ENCODE measurements at regions not wholly inside any gene's neighbourhood (a gene's known extent, or its start where the extent isn't known, plus 50 kb on each side); places are given as distances from the start of the nearest gene placed in this dataset.

- no peaks in the 10 kb centered on the region for H3K4me1 ChIP-seq (ENCODE audit: control insufficient read depth, insufficient read depth, low read length, poor library complexity, severe bottlenecking)
- no peak overlapping the region for H3K27ac ChIP-seq (ENCODE audit: low read depth, low read length, severe bottlenecking)
- H3K9me3 ChIP-seq (ENCODE audit: control insufficient read depth, low read length): no peaks in the 10 kb centered on the region
- 91 to 92% methylated on average over 19 of the region's 19 CpGs for WGBS, 2 experiments (ENCODE audit: insufficient coverage in 2 of 2)
- H3K36me3 ChIP-seq (ENCODE audit: control insufficient read depth, insufficient read depth, low read length): no peaks in the 10 kb centered on the region
- H3K4me3 ChIP-seq (ENCODE audit: extremely low read depth, insufficient read depth, low read length, poor library complexity, severe bottlenecking): no peak overlapping the region
Observed at GRCh38 chr14:96663076-96663475, 134.1 kb upstream of the VRK1 start.

- Histone ChIP-seq H3K36me3 (ENCODE audit: control insufficient read depth, insufficient read depth, low read length) (no peaks in the 10 kb centered on the region), H3K9me3 (ENCODE audit: control insufficient read depth, low read length) (no peaks in the 10 kb centered on the region), H3K4me3 (ENCODE audit: extremely low read depth, insufficient read depth, low read length, poor library complexity, severe bottlenecking) (no peak overlapping the region), H3K27ac (ENCODE audit: low read depth, low read length, severe bottlenecking) (no peak overlapping the region), H3K4me1 (ENCODE audit: control insufficient read depth, insufficient read depth, low read length, poor library complexity, severe bottlenecking) (no peaks in the 10 kb centered on the region)
- 84 to 88% methylated on average over 7 to 9 of the region's 10 CpGs for whole genome bisulfite sequencing, 2 experiments (ENCODE audit: insufficient coverage in 2 of 2)
Observed at GRCh38 chr14:96663491-96664067, 133.6 kb upstream of the VRK1 start.

- no peaks in the 10 kb centered on the region for H3K9me3 ChIP-seq (ENCODE audit: control insufficient read depth, low read length)
- 81 to 85% methylated on average over 6 of the region's 6 CpGs for WGBS, 2 experiments (ENCODE audit: insufficient coverage in 2 of 2)
- no peak overlapping the region for H3K27ac ChIP-seq (ENCODE audit: low read depth, low read length, severe bottlenecking)
- no peak overlapping the region for H3K4me3 ChIP-seq (ENCODE audit: extremely low read depth, insufficient read depth, low read length, poor library complexity, severe bottlenecking)
- no peaks in the 10 kb centered on the region for H3K36me3 ChIP-seq (ENCODE audit: control insufficient read depth, insufficient read depth, low read length)
- H3K4me1 ChIP-seq (ENCODE audit: control insufficient read depth, insufficient read depth, low read length, poor library complexity, severe bottlenecking): no peaks in the 10 kb centered on the region
Observed at GRCh38 chr14:96666088-96666487, 131.1 kb upstream of the VRK1 start.

GRCh38 chr14:96670391-96670790 is 126.8 kb upstream of the VRK1 start:
- H3K36me3 ChIP-seq (ENCODE audit: control insufficient read depth, insufficient read depth, low read length): no peaks in the 10 kb centered on the region
- no peak overlapping the region for H3K4me3 ChIP-seq (ENCODE audit: extremely low read depth, insufficient read depth, low read length, poor library complexity, severe bottlenecking)
- 79 to 93% methylated on average over 2 of the region's 2 CpGs for WGBS, 2 experiments (ENCODE audit: insufficient coverage in 2 of 2)
- H3K27ac ChIP-seq (ENCODE audit: low read depth, low read length, severe bottlenecking): no peak overlapping the region
- H3K4me1 ChIP-seq (ENCODE audit: control insufficient read depth, insufficient read depth, low read length, poor library complexity, severe bottlenecking): no peaks in the 10 kb centered on the region
- no peaks in the 10 kb centered on the region for H3K9me3 ChIP-seq (ENCODE audit: control insufficient read depth, low read length)

GRCh38 chr14:96671218-96671617 is 126.0 kb upstream of the VRK1 start:
- H3K36me3 ChIP-seq (ENCODE audit: control insufficient read depth, insufficient read depth, low read length): no peaks in the 10 kb centered on the region
- H3K27ac ChIP-seq (ENCODE audit: low read depth, low read length, severe bottlenecking): no peak overlapping the region
- no peak overlapping the region for H3K4me3 ChIP-seq (ENCODE audit: extremely low read depth, insufficient read depth, low read length, poor library complexity, severe bottlenecking)
- no peaks in the 10 kb centered on the region for H3K4me1 ChIP-seq (ENCODE audit: control insufficient read depth, insufficient read depth, low read length, poor library complexity, severe bottlenecking)
- WGBS, 2 experiments (ENCODE audit: insufficient coverage in 2 of 2): 43 to 73% methylated on average over 1 to 3 of the region's 3 CpGs
- H3K9me3 ChIP-seq (ENCODE audit: control insufficient read depth, low read length): no peaks in the 10 kb centered on the region

GRCh38 chr14:96673706-96674105 is 123.5 kb upstream of the VRK1 start:
- H3K27ac ChIP-seq (ENCODE audit: low read depth, low read length, severe bottlenecking): no peak overlapping the region
- H3K9me3 ChIP-seq (ENCODE audit: control insufficient read depth, low read length): peaks cover 4% of the 10 kb centered on the region
- no peaks in the 10 kb centered on the region for H3K36me3 ChIP-seq (ENCODE audit: control insufficient read depth, insufficient read depth, low read length)
- no peaks in the 10 kb centered on the region for H3K4me1 ChIP-seq (ENCODE audit: control insufficient read depth, insufficient read depth, low read length, poor library complexity, severe bottlenecking)
- H3K4me3 ChIP-seq (ENCODE audit: extremely low read depth, insufficient read depth, low read length, poor library complexity, severe bottlenecking): no peak overlapping the region
- WGBS, 2 experiments (ENCODE audit: insufficient coverage in 2 of 2): 80 to 100% methylated on average over 1 to 3 of the region's 4 CpGs

- H3K9me3 ChIP-seq (ENCODE audit: control insufficient read depth, low read length): peaks cover 4% of the 10 kb centered on the region
- no peaks in the 10 kb centered on the region for H3K4me1 ChIP-seq (ENCODE audit: control insufficient read depth, insufficient read depth, low read length, poor library complexity, severe bottlenecking)
- WGBS, 2 experiments (ENCODE audit: insufficient coverage in 2 of 2): 71 to 92% methylated on average over 2 to 3 of the region's 3 CpGs
- no peak overlapping the region for H3K4me3 ChIP-seq (ENCODE audit: extremely low read depth, insufficient read depth, low read length, poor library complexity, severe bottlenecking)
- H3K36me3 ChIP-seq (ENCODE audit: control insufficient read depth, insufficient read depth, low read length): no peaks in the 10 kb centered on the region
- H3K27ac ChIP-seq (ENCODE audit: low read depth, low read length, severe bottlenecking): no peak overlapping the region
Observed at GRCh38 chr14:96674121-96674520, 123.1 kb upstream of the VRK1 start.

GRCh38 chr14:96676166-96676565 is 121.0 kb upstream of the VRK1 start:
- H3K4me1 ChIP-seq (ENCODE audit: control insufficient read depth, insufficient read depth, low read length, poor library complexity, severe bottlenecking): no peaks in the 10 kb centered on the region
- H3K9me3 ChIP-seq (ENCODE audit: control insufficient read depth, low read length): peaks cover 4% of the 10 kb centered on the region
- H3K4me3 ChIP-seq (ENCODE audit: extremely low read depth, insufficient read depth, low read length, poor library complexity, severe bottlenecking): no peak overlapping the region
- no peaks in the 10 kb centered on the region for H3K36me3 ChIP-seq (ENCODE audit: control insufficient read depth, insufficient read depth, low read length)
- H3K27ac ChIP-seq (ENCODE audit: low read depth, low read length, severe bottlenecking): no peak overlapping the region

GRCh38 chr14:96681829-96682228 is 115.4 kb upstream of the VRK1 start:
- Histone ChIP-seq H3K4me1 (ENCODE audit: control insufficient read depth, insufficient read depth, low read length, poor library complexity, severe bottlenecking) (no peaks in the 10 kb centered on the region), H3K4me3 (ENCODE audit: extremely low read depth, insufficient read depth, low read length, poor library complexity, severe bottlenecking) (no peak overlapping the region), H3K36me3 (ENCODE audit: control insufficient read depth, insufficient read depth, low read length) (no peaks in the 10 kb centered on the region), H3K9me3 (ENCODE audit: control insufficient read depth, low read length) (peaks cover under 1% of the 10 kb centered on the region), H3K27ac (ENCODE audit: low read depth, low read length, severe bottlenecking) (no peak overlapping the region)
- 86 to 94% methylated on average over 7 of the region's 7 CpGs for WGBS, 2 experiments (ENCODE audit: insufficient coverage in 2 of 2)

GRCh38 chr14:96682401-96682800 is 114.8 kb upstream of the VRK1 start:
- H3K27ac ChIP-seq (ENCODE audit: low read depth, low read length, severe bottlenecking): no peak overlapping the region
- H3K4me3 ChIP-seq (ENCODE audit: extremely low read depth, insufficient read depth, low read length, poor library complexity, severe bottlenecking): no peak overlapping the region
- 88 to 95% methylated on average over 1 to 2 of the region's 3 CpGs for WGBS, 2 experiments (ENCODE audit: insufficient coverage in 2 of 2)
- H3K36me3 ChIP-seq (ENCODE audit: control insufficient read depth, insufficient read depth, low read length): no peaks in the 10 kb centered on the region
- H3K4me1 ChIP-seq (ENCODE audit: control insufficient read depth, insufficient read depth, low read length, poor library complexity, severe bottlenecking): no peaks in the 10 kb centered on the region
- H3K9me3 ChIP-seq (ENCODE audit: control insufficient read depth, low read length): no peaks in the 10 kb centered on the region

- H3K9me3 ChIP-seq (ENCODE audit: control insufficient read depth, low read length): no peaks in the 10 kb centered on the region
- 77 to 91% methylated on average over 4 to 5 of the region's 8 CpGs for WGBS, 2 experiments (ENCODE audit: insufficient coverage in 2 of 2)
- no peak overlapping the region for H3K4me3 ChIP-seq (ENCODE audit: extremely low read depth, insufficient read depth, low read length, poor library complexity, severe bottlenecking)
- H3K4me1 ChIP-seq (ENCODE audit: control insufficient read depth, insufficient read depth, low read length, poor library complexity, severe bottlenecking): no peaks in the 10 kb centered on the region
- no peaks in the 10 kb centered on the region for H3K36me3 ChIP-seq (ENCODE audit: control insufficient read depth, insufficient read depth, low read length)
- H3K27ac ChIP-seq (ENCODE audit: low read depth, low read length, severe bottlenecking): no peak overlapping the region
Observed at GRCh38 chr14:96683562-96684289, 113.5 kb upstream of the VRK1 start.

All from mesodermal cell (in vitro differentiated cells).